ENCODE measurements at regions not wholly inside any gene's neighbourhood (a gene's known extent, or its start where the extent isn't known, plus 50 kb on each side); places are given as distances from the start of the nearest gene placed in this dataset.

DNA sequence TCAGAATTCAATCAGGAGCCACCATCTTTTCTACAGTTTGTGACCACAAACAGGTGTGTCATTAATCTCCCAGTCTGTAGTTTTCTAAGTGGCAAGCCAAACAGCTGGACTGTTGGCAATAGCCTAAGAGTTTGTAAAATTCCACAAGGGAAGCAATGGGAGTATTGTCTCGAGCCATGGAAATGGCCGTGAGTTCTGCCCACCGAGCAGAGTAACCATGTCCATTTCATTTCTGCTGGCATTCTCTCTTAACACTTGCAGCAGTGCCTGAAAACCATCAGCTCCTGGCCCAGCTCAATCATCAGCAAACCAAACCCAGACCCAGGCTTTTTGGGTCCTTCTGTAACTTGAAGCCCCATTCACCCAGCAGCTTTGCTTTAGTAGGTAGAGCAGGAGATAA lies 387.8 kb upstream of the CDH7 start:
- Histone ChIP-seq H3K4me2 (no peak overlapping the region), H3K36me3 (replicated peaks; ENCODE audit: insufficient read depth, low read depth) (no peaks in the 10 kb centered on the region), H3K9me2 (replicated peaks; ENCODE audit: insufficient read depth) (no peaks in the 10 kb centered on the region), H3K9me3 (ENCODE audit: low read depth) (no peaks in the 10 kb centered on the region), H3K4me1 (ENCODE audit: insufficient read depth) (no peaks in the 10 kb centered on the region), H2AFZ (no peak overlapping the region), H3K27ac (no peak overlapping the region), H4K20me1 (ENCODE audit: insufficient read depth, poor library complexity, severe bottlenecking) (no peaks in the 10 kb centered on the region), H3K79me2 (no peaks in the 10 kb centered on the region), H3K4me3 (no peak overlapping the region), H3K27me3 (no peaks in the 10 kb centered on the region)
- no peak for TF ChIP-seq EZH2 (IDR thresholded peaks at IDR 0.05; ENCODE audit: borderline replicate concordance)
- TF ChIP-seq EZH2phosphoT487 (IDR thresholded peaks at IDR 0.05; ENCODE audit: low read depth, severe bottlenecking, unreplicated experiment), result no peak
- TF ChIP-seq, protein P1, sequence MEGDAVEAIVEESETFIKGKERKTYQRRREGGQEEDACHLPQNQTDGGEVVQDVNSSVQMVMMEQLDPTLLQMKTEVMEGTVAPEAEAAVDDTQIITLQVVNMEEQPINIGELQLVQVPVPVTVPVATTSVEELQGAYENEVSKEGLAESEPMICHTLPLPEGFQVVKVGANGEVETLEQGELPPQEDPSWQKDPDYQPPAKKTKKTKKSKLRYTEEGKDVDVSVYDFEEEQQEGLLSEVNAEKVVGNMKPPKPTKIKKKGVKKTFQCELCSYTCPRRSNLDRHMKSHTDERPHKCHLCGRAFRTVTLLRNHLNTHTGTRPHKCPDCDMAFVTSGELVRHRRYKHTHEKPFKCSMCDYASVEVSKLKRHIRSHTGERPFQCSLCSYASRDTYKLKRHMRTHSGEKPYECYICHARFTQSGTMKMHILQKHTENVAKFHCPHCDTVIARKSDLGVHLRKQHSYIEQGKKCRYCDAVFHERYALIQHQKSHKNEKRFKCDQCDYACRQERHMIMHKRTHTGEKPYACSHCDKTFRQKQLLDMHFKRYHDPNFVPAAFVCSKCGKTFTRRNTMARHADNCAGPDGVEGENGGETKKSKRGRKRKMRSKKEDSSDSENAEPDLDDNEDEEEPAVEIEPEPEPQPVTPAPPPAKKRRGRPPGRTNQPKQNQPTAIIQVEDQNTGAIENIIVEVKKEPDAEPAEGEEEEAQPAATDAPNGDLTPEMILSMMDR (IDR thresholded peaks at IDR 0.05; ENCODE audit: poor library complexity), result no peak
- 91% methylated on average over 3 of the region's 3 CpGs for WGBS (ENCODE audit: low lambda C conversion rate, missing lambda C conversion rate)
- DNase-seq (ENCODE audit: low spot score), result no peak

DNA sequence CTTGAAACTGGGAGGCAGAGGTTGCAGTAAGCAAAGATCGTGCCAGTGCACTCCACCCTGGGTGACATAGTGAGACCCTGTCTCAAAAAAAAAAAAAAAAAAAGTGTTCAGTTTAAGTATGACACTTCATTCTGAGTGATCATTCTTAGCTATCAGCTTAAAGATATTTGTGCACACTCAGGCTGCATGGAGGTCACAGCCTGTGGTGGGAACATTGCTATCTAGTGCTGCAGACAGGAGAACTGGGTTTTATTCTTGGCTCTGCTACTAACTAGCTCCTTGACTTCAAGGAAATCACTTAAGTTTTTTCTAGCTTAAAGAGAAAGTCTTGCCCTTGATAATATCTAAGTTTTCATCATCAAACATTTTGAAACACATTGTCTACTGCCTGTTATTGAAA lies 391.3 kb upstream of the CDH7 start:
- Histone ChIP-seq H4K20me1 (ENCODE audit: insufficient read depth, poor library complexity, severe bottlenecking) (no peaks in the 10 kb centered on the region), H3K36me3 (replicated peaks; ENCODE audit: insufficient read depth, low read depth) (no peaks in the 10 kb centered on the region), H2AFZ (no peak overlapping the region), H3K4me1 (ENCODE audit: insufficient read depth) (no peaks in the 10 kb centered on the region), H3K4me2 (no peak overlapping the region), H3K4me3 (no peak overlapping the region), H3K79me2 (no peaks in the 10 kb centered on the region), H3K27me3 (no peaks in the 10 kb centered on the region), H3K27ac (no peak overlapping the region), H3K9me3 (ENCODE audit: low read depth) (no peaks in the 10 kb centered on the region), H3K9me2 (replicated peaks; ENCODE audit: insufficient read depth) (no peaks in the 10 kb centered on the region)
- TF ChIP-seq EZH2phosphoT487 (IDR thresholded peaks at IDR 0.05; ENCODE audit: low read depth, severe bottlenecking, unreplicated experiment) (no peak), EZH2 (IDR thresholded peaks at IDR 0.05; ENCODE audit: borderline replicate concordance) (no peak)
- TF ChIP-seq, protein P1 (IDR thresholded peaks at IDR 0.05; ENCODE audit: poor library complexity), result no peak
- DNase-seq (ENCODE audit: low spot score), result no peak
- 92% methylated on average over 1 of the region's 1 CpG for WGBS (ENCODE audit: low lambda C conversion rate, missing lambda C conversion rate)

DNA sequence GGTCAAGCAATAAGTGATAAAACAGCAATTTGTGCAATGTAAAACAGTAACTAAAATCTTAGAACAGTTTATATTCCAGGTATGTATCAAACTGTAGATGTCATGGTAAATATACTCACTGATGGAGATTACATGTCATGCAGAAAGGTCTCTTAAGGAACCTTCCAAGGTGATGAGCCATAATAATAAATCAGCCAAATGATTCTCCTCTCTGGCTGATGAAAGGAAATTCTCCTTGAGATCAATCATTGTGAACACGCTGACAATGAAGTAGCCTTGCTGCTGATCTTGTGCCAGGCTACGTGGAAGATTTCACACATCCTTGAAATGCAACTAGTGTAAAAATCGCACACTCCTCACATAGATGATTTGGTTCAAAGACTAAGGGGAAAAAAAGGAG lies 392.5 kb upstream of the CDH7 start:
- no peaks in the 10 kb centered on the region for H3K36me3 ChIP-seq (replicated peaks; ENCODE audit: insufficient read depth, low read depth)
- H3K4me2 ChIP-seq, result no peak overlapping the region
- no peaks in the 10 kb centered on the region for H3K9me3 ChIP-seq (ENCODE audit: low read depth)
- 88% methylated on average over 3 of the region's 3 CpGs for WGBS (ENCODE audit: low lambda C conversion rate, missing lambda C conversion rate)
- H3K9me2 ChIP-seq (replicated peaks; ENCODE audit: insufficient read depth), result no peaks in the 10 kb centered on the region
- H3K4me1 ChIP-seq (ENCODE audit: insufficient read depth), result no peaks in the 10 kb centered on the region
- no peak overlapping the region for H3K27ac ChIP-seq
- H3K4me3 ChIP-seq, result no peak overlapping the region
- H4K20me1 ChIP-seq (ENCODE audit: insufficient read depth, poor library complexity, severe bottlenecking), result no peaks in the 10 kb centered on the region
- H3K79me2 ChIP-seq, result no peaks in the 10 kb centered on the region
- TF ChIP-seq EZH2 (IDR thresholded peaks at IDR 0.05; ENCODE audit: borderline replicate concordance) (no peak), EZH2phosphoT487 (IDR thresholded peaks at IDR 0.05; ENCODE audit: low read depth, severe bottlenecking, unreplicated experiment) (no peak)
- TF ChIP-seq, protein P1 (IDR thresholded peaks at IDR 0.05; ENCODE audit: poor library complexity), result no peak
- H2AFZ ChIP-seq, result no peak overlapping the region
- DNase-seq (ENCODE audit: low spot score), result no peak
- H3K27me3 ChIP-seq, result no peaks in the 10 kb centered on the region

- Histone ChIP-seq H3K9me3 (ENCODE audit: low read depth) (no peaks in the 10 kb centered on the region), H3K4me3 (no peak overlapping the region), H3K36me3 (replicated peaks; ENCODE audit: insufficient read depth, low read depth) (no peaks in the 10 kb centered on the region), H2AFZ (no peak overlapping the region), H3K4me1 (ENCODE audit: insufficient read depth) (no peaks in the 10 kb centered on the region), H3K4me2 (no peak overlapping the region), H3K79me2 (no peaks in the 10 kb centered on the region), H3K27ac (no peak overlapping the region), H3K27me3 (no peaks in the 10 kb centered on the region), H3K9me2 (replicated peaks; ENCODE audit: insufficient read depth) (no peaks in the 10 kb centered on the region), H4K20me1 (ENCODE audit: insufficient read depth, poor library complexity, severe bottlenecking) (no peaks in the 10 kb centered on the region)
- WGBS (ENCODE audit: low lambda C conversion rate, missing lambda C conversion rate), result 68% methylated on average over 3 of the region's 3 CpGs
- TF ChIP-seq EZH2phosphoT487 (IDR thresholded peaks at IDR 0.05; ENCODE audit: low read depth, severe bottlenecking, unreplicated experiment), result no peak
- TF ChIP-seq EZH2 (IDR thresholded peaks at IDR 0.05; ENCODE audit: borderline replicate concordance), result no peak
- TF ChIP-seq, protein P1 (IDR thresholded peaks at IDR 0.05; ENCODE audit: poor library complexity), result no peak
- DNase-seq (ENCODE audit: low spot score), result no peak
Observed at GRCh38 chr18:65352186-65352585, 398.6 kb upstream of the CDH7 start.

All from hepatocyte (in vitro differentiated cells).